GM18907 (cell line): ENCODE measurements at regions not wholly inside any gene's neighbourhood (a gene's known extent, or its start where the extent isn't known, plus 50 kb on each side); places are given as distances from the start of the nearest gene placed in this dataset.

Source experiments
- ATAC-seq: cut with Tn5 transposase; IDR thresholded peaks from one replicate; pipeline ENCODE4 v1.9.1; 2021; ENCODE audit warnings: mild to moderate bottlenecking, moderate library complexity; ENCODE audit not compliant: unreplicated experiment

GRCh38 chr19:28793391-28794168 lies 419.4 kb downstream of the UQCRFS1 start:
- ATAC-seq, result no peak

DNA sequence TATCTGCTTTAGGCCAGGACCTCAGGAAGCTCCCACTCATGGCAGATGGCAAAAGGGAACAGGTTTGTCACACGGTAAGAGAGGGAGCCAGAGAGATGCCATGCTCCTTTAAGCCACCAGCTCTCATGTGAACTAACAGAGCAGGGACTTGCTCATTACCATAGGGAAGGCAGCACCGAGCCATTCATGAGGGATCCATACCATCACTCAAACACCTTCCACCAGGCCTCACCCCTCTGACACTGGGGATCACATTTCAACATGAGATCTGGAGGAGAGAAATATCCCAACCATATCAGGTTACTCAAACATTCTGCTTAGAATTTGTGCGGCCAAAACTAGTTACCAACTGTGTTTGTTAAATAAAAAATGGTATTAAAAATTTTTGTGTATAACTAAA lies 427.0 kb downstream of the UQCRFS1 start:
- ATAC-seq, result no peak

GRCh38 chr19:28764066-28764465 lies 448.9 kb downstream of the UQCRFS1 start:
- no peak for ATAC-seq

- no peak for ATAC-seq
These were observed 466.5 kb downstream of the UQCRFS1 start for GRCh38 chr19:28746478-28746877.

DNA sequence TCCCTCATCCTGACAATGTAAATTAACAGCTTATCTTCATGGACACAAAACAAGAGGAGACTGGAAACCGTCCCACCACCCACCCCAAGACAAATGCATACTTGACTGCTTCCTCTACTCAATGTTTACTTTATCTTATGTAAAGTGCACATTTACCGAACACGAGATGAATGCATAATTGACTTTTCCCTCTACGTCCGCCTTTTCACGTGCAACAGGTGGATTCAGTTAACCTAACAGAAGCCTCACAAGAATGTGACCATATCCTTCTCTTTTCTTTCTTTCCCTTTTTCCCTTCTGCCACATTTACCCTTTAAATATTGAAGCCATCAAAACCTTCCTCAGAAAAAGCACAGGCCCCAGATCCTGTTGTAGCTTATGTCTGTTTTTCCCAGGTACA lies 468.0 kb downstream of the UQCRFS1 start:
- ATAC-seq, result no peak

DNA sequence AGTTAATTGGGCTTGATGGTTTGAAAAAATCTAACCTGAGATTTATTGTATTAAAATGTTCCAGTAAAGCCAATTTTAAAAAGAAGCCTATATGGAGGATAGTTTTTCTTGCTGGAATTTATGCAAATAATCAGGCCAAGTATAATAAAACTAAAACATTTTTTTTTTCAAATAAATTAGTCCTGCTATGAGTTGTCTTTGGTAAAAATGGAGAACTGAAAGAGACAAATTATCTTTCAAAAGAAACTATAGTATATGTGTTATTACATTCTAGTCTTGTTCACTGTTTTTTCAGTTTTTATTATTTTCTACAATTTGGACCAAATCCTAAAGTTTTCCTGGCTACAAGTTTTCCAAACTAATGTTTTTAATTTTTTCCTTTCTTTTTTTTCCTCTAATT lies 468.9 kb downstream of the UQCRFS1 start:
- peak; percentile 80 for ATAC-seq

GRCh38 chr19:28737021-28737895 lies 475.7 kb downstream of the UQCRFS1 start:
- peak; percentile 83 for ATAC-seq

DNA sequence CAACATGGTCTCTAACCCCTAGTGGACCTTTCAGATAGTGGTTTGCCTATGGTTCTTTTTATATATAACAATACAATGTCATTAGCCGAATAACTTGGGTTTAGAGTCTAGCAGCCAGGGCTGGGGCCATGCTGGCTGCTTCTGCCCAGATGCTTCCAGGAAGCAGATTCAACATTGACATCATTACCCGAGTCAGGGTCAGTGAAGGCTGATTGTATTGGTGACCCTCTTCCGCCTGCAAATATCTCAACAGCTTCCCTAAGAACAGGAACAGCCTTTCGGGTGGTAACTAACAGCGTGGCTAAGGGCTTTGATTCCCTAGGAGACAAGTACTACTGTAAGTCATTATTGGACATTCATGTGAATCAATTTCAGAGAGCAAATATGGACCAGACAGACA lies 476.4 kb downstream of the UQCRFS1 start:
- no peak for ATAC-seq

GRCh38 chr19:28731577-28731976 lies 481.4 kb downstream of the UQCRFS1 start:
- ATAC-seq, result no peak

DNA sequence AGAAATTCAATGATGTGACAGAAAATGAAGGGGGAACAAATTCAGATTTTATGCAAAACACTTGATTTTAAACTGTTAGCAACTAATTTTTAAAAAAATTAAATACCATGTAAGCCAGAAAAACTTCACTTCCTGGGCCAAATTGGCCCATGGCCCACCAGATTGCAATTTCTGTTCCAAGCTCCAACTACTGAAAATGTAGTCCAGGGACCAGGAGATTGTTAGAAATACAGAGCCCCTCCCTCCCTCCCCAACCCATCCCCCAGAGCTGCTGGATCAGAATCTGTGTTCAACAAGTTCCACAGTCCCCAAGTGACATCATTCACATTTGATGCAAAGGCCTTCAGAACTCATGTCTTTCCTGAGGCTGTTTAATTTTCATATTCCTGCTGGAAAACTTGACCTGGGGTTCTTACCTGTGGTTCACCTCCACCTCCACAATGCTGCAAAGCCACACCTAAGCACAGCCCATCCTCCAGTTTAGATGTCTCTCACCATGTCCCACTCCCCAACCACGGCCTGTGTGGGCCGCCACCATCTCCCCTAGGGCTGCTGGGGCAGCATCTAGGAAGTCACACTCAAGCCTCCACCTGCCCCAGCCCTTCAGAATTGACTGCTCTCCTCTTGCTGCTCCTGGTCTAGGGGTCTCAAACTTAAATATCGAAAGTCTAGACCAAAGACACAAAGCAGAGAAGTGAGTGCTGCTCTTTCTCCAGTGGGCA lies 482.0 kb downstream of the UQCRFS1 start:
- no peak for ATAC-seq

GRCh38 chr19:28727480-28728159 lies 485.3 kb downstream of the UQCRFS1 start:
- peak; percentile 81 for ATAC-seq

- peak; percentile 10 for ATAC-seq
These were observed 486.1 kb downstream of the UQCRFS1 start for GRCh38 chr19:28726533-28727479.

DNA sequence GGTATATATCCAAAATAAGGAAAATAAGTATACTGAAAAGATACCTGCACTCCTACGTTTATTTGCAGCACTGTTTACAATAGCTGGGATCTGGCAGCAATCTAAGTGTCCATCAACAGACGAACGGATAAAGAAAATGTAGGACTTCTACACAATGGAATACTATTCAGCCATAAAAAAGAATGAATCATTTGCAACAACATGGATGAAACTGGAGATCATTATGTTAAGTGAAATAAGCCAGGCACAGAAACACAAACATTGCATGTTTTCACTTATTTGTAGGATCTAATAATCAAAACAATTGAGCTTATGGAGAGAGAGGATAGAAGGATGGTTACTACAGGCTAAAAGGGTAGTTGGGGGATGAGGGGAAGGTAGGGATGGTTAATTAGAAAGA lies 494.0 kb downstream of the UQCRFS1 start:
- ATAC-seq, result no peak

- no peak for ATAC-seq
These were observed 497.8 kb downstream of the UQCRFS1 start for GRCh38 chr19:28715157-28715556.

- ATAC-seq, result no peak
These were observed 501.5 kb downstream of the UQCRFS1 start for GRCh38 chr19:28711411-28711810.

- no peak for ATAC-seq
These were observed 502.7 kb downstream of the UQCRFS1 start for GRCh38 chr19:28710278-28710677.

GRCh38 chr19:28706693-28707092 lies 506.3 kb downstream of the UQCRFS1 start:
- ATAC-seq, result no peak

DNA sequence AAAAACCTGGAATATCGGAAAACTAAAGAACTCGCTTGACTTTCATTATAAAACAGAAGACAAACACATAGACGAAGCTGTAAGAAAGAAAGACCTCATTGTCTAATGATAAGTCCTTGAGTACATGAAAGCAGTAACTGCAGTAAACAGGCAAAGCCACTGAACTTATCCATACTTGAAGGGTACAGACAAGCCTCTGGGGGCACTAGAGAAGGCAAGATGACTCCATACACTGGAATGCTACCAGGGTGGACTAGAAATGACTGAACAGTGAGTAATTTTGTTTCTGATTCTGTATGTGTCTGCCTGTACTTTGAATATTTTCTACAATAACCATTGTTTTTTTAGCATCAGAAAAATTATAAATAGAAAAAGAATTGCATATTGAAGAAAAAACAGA lies 507.9 kb downstream of the UQCRFS1 start:
- no peak for ATAC-seq

- no peak for ATAC-seq
These were observed 509.5 kb downstream of the UQCRFS1 start for GRCh38 chr19:28703400-28703956.
